Lung (tissue), 11 donors: ENCODE measurements at regions not wholly inside any gene's neighbourhood (a gene's known extent, or its start where the extent isn't known, plus 50 kb on each side); places are given as distances from the start of the nearest gene placed in this dataset.

ENCODE experiments used
- ATAC-seq: fragments of 200-7000 bp; cut with Tn5 transposase; one replicate; pipeline ENCODE4 v1.9.1; 2020; ENCODE audit warnings: moderate number of reproducible peaks; ENCODE audit not compliant: insufficient read depth, low FRiP score
- DNase-seq, 3 donors: peaks; one replicate each; pipeline ENCODE4 v3.0.0-alpha.2; 2013 to 2017
- H3K27ac ChIP-seq, 2 donors: one replicate each; pipeline ENCODE4 v1.5.1; 2013; ENCODE audit warnings: mild to moderate bottlenecking in 2 of 2, moderate library complexity in 2 of 2, control low read depth in 1 of 2, inconsistent platforms in 1 of 2, low read depth in 1 of 2, low read length in 1 of 2
- H3K27me3 ChIP-seq, 3 donors: one replicate each; pipeline ENCODE4 v1.5.1; 2013; ENCODE audit warnings: low read length in 2 of 3; ENCODE audit not compliant: control insufficient read depth in 3 of 3, insufficient read depth in 3 of 3
- H3K36me3 ChIP-seq, 4 donors: one replicate each; pipeline ENCODE4 v1.5.1; 2013; ENCODE audit warnings: low read length in 4 of 4, mild to moderate bottlenecking in 1 of 4, moderate library complexity in 1 of 4; ENCODE audit not compliant: control insufficient read depth in 4 of 4, insufficient read depth in 4 of 4
- H3K4me1 ChIP-seq, 5 donors: one replicate each; pipeline ENCODE4 v1.5.1; 2013; ENCODE audit warnings: low read length in 5 of 5, mild to moderate bottlenecking in 2 of 5, moderate library complexity in 1 of 5; ENCODE audit not compliant: control insufficient read depth in 5 of 5, insufficient read depth in 5 of 5
- H3K4me3 ChIP-seq: one replicate; pipeline ENCODE4 v1.5.1; 2013; ENCODE audit warnings: mild to moderate bottlenecking, control low read depth, moderate library complexity
- H3K9ac ChIP-seq, 2 donors: one replicate each; pipeline ENCODE4 v1.5.1; 2013; ENCODE audit warnings: low read length in 2 of 2, control low read depth in 1 of 2; ENCODE audit not compliant: insufficient read depth in 1 of 2
- H3K9me3 ChIP-seq, 4 donors: one replicate each; pipeline ENCODE4 v1.5.1; 2013; ENCODE audit warnings: low read length in 3 of 4, mild to moderate bottlenecking in 1 of 4, moderate library complexity in 1 of 4; ENCODE audit not compliant: control insufficient read depth in 4 of 4, insufficient read depth in 3 of 4
- WGBS, 2 donors: extraction: QIAGEN DNeasy Blood & Tissue Kit; methylation state at CpG; one replicate each; pipeline ENCODE4 v1.1.7; 2013; 5-methylcytosine and 5-hydroxymethylcytosine counted together
- TF ChIP-seq, protein P1 (sequence below): IDR thresholded peaks from 2 replicates; pipeline ENCODE4 v1.5.1; 2012; ENCODE audit warnings: mild to moderate bottlenecking; ENCODE audit errors: control extremely low read depth, extremely low read depth
- donor health status: control.
- donor health status: control.
- donor health status: Bipolar disorder and iron deficiency.
- donor health status: healthy.
- donor health status: DM: yes; HTN: yes; CAD: no.

GRCh38 chr10:117783698-117784395 lies 241.3 kb downstream of the EMX2 start:
- TF ChIP-seq, protein P1, sequence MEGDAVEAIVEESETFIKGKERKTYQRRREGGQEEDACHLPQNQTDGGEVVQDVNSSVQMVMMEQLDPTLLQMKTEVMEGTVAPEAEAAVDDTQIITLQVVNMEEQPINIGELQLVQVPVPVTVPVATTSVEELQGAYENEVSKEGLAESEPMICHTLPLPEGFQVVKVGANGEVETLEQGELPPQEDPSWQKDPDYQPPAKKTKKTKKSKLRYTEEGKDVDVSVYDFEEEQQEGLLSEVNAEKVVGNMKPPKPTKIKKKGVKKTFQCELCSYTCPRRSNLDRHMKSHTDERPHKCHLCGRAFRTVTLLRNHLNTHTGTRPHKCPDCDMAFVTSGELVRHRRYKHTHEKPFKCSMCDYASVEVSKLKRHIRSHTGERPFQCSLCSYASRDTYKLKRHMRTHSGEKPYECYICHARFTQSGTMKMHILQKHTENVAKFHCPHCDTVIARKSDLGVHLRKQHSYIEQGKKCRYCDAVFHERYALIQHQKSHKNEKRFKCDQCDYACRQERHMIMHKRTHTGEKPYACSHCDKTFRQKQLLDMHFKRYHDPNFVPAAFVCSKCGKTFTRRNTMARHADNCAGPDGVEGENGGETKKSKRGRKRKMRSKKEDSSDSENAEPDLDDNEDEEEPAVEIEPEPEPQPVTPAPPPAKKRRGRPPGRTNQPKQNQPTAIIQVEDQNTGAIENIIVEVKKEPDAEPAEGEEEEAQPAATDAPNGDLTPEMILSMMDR, result no peak
- Histone ChIP-seq H3K9ac (no peak overlapping the region), H3K4me3 (no peak overlapping the region), H3K4me1 (peaks cover 0 to 3% (median 0%) of the 10 kb centered on the region in 5 donors), H3K27me3 (no peaks in the 10 kb centered on the region), H3K9me3 (peaks cover 0 to 5% (median 0%) of the 10 kb centered on the region in 4 donors), H3K36me3 (no peaks in the 10 kb centered on the region), H3K27ac (no peak overlapping the region)
- ATAC-seq, result no peak
- 89 to 92% methylated on average over 14 of the region's 14 CpGs for WGBS, 2 donors
- DNase-seq, result no peak

DNA sequence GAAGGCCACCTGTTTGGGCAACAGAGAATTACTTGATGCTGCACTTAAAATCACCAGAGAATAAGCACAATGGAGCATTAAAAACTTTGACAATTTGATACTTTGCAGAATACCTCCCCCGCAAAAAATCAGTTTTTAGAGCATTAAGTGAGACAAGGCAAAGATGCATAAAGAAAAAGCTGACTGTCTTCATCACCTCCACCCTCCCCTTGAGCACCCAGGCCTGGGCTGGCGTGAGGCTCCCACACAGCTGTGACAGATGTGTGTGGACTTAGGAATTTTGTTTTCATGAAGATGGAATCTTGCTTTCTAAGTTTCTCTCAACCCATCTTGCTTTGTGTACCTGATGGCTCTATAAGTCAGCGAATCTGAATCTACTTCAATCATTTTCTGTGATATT lies 242.2 kb downstream of the EMX2 start:
- no peak for ATAC-seq
- Histone ChIP-seq H3K9me3 (peaks cover 0 to 5% (median 0%) of the 10 kb centered on the region in 4 donors), H3K27me3 (no peaks in the 10 kb centered on the region), H3K4me3 (no peak overlapping the region), H3K36me3 (no peaks in the 10 kb centered on the region), H3K27ac (no peak overlapping the region), H3K9ac (no peak overlapping the region), H3K4me1 (peaks cover 0 to 3% (median 0%) of the 10 kb centered on the region in 5 donors)
- no peak for DNase-seq
- WGBS, 2 donors, result 90 to 94% methylated on average over 3 of the region's 3 CpGs
- TF ChIP-seq, protein P1, result no peak

DNA sequence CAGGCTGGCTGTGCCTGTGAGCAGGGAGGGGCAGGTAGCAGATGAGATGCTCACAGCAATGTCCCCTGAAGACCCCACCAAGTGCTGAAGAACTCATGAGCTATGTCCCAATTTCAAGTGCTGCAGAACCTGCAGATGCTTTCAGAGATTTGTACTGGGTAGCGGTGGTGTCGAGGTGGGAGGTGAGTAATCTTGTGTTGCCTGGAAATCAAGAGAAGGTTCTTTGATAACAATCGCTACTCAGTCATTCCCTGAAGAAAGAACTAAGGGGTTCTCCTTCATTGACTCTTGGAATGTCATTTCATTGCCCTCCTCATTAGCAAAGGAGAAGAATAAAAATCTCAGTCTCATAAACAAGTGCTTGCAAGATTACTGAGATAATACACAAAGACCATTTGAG lies 246.4 kb downstream of the EMX2 start:
- DNase-seq, result no peak
- WGBS, 2 donors, result 88 to 93% methylated on average over 3 of the region's 3 CpGs
- H3K9ac ChIP-seq, result no peak overlapping the region
- no peaks in the 10 kb centered on the region for H3K9me3 ChIP-seq
- H3K27ac ChIP-seq, result no peak overlapping the region
- ATAC-seq, result no peak
- no peaks in the 10 kb centered on the region for H3K27me3 ChIP-seq
- H3K36me3 ChIP-seq, result no peaks in the 10 kb centered on the region
- TF ChIP-seq, protein P1, result no peak
- H3K4me3 ChIP-seq, result no peak overlapping the region
- peaks cover 0 to 2% (median 0%) of the 10 kb centered on the region in 5 donors for H3K4me1 ChIP-seq
